GM19467 (cell line): ENCODE measurements at regions not wholly inside any gene's neighbourhood (a gene's known extent, or its start where the extent isn't known, plus 50 kb on each side); places are given as distances from the start of the nearest gene placed in this dataset.

Experiments used
- ATAC-seq: cut with Tn5 transposase; IDR thresholded peaks from one replicate; pipeline ENCODE4 v1.9.1; 2021; ENCODE audit warnings: mild to moderate bottlenecking, moderate library complexity; ENCODE audit not compliant: unreplicated experiment

- no peak for ATAC-seq
Measured at GRCh38 chrX:7789200-7789599, 53.8 kb upstream of the VCX start.

- no peak for ATAC-seq
Measured at GRCh38 chrX:7788334-7788733, 54.6 kb upstream of the VCX start.

- ATAC-seq, result no peak
Measured at GRCh38 chrX:7787714-7788113, 55.3 kb upstream of the VCX start.

GRCh38 chrX:7784580-7784979, 58.4 kb upstream of the VCX start:
- no peak for ATAC-seq

GRCh38 chrX:7779644-7780043, 63.3 kb upstream of the VCX start:
- ATAC-seq, result no peak

- no peak for ATAC-seq
Measured at GRCh38 chrX:7775987-7776386, 67.0 kb upstream of the VCX start.

GRCh38 chrX:7771788-7772438, 71.1 kb upstream of the VCX start:
- no peak for ATAC-seq

- ATAC-seq, result no peak
Measured at GRCh38 chrX:7759830-7760229, 83.1 kb upstream of the VCX start.

GRCh38 chrX:7746856-7747255, 96.1 kb upstream of the VCX start:
- ATAC-seq, result no peak

GRCh38 chrX:7730071-7730470, 112.9 kb upstream of the VCX start:
- no peak for ATAC-seq

GRCh38 chrX:7720519-7720918, 122.5 kb upstream of the VCX start:
- ATAC-seq, result no peak

- ATAC-seq, result no peak
Measured at GRCh38 chrX:7714351-7714750, 128.6 kb upstream of the VCX start.

GRCh38 chrX:7711167-7711566, 131.8 kb upstream of the VCX start:
- ATAC-seq, result no peak

GRCh38 chrX:7709845-7710244, 133.1 kb upstream of the VCX start:
- no peak for ATAC-seq

GRCh38 chrX:7706032-7706431, 136.9 kb upstream of the VCX start:
- no peak for ATAC-seq

- no peak for ATAC-seq
Measured at GRCh38 chrX:7704205-7704604, 138.8 kb upstream of the VCX start.

GRCh38 chrX:7698248-7698647, 144.7 kb upstream of the VCX start:
- no peak for ATAC-seq

GRCh38 chrX:7690842-7691241, 152.1 kb upstream of the VCX start:
- no peak for ATAC-seq

- ATAC-seq, result no peak
Measured at GRCh38 chrX:7689791-7690412, 153.1 kb upstream of the VCX start.

- no peak for ATAC-seq
Measured at GRCh38 chrX:7680181-7680580, 162.8 kb upstream of the VCX start.

GRCh38 chrX:7654316-7654715, 188.7 kb upstream of the VCX start:
- no peak for ATAC-seq

GRCh38 chrX:7647831-7648230, 195.1 kb upstream of the VCX start:
- ATAC-seq, result no peak

- ATAC-seq, result no peak
Measured at GRCh38 chrX:7641141-7641540, 201.8 kb upstream of the VCX start.
